GM12891 (cell line): ENCODE measurements at regions not wholly inside any gene's neighbourhood (a gene's known extent, or its start where the extent isn't known, plus 50 kb on each side); places are given as distances from the start of the nearest gene placed in this dataset.

Source experiments
- POLR2A ChIP-seq: IDR thresholded peaks from 2 replicates; pipeline ENCODE4 v1.6.1; 2011; ENCODE audit warnings: low read depth, low read length, control low read depth
- POLR2AphosphoS5 ChIP-seq: IDR thresholded peaks from 2 replicates; pipeline ENCODE4 v1.6.1; 2011; ENCODE audit warnings: low read depth, low read length, control low read depth

- no peak for TF ChIP-seq POLR2A
- TF ChIP-seq POLR2AphosphoS5: no peak
Measured at GRCh38 chr2:59167514-59167913, 926.4 kb upstream of the FANCL start.
